HG02852 (cell line): ENCODE measurements at regions not wholly inside any gene's neighbourhood (a gene's known extent, or its start where the extent isn't known, plus 50 kb on each side); places are given as distances from the start of the nearest gene placed in this dataset.

ENCODE experiments used
- ATAC-seq: cut with Tn5 transposase; IDR thresholded peaks from one replicate; pipeline ENCODE4 v1.9.1; 2021; ENCODE audit warnings: mild to moderate bottlenecking, moderate library complexity; ENCODE audit not compliant: unreplicated experiment

DNA sequence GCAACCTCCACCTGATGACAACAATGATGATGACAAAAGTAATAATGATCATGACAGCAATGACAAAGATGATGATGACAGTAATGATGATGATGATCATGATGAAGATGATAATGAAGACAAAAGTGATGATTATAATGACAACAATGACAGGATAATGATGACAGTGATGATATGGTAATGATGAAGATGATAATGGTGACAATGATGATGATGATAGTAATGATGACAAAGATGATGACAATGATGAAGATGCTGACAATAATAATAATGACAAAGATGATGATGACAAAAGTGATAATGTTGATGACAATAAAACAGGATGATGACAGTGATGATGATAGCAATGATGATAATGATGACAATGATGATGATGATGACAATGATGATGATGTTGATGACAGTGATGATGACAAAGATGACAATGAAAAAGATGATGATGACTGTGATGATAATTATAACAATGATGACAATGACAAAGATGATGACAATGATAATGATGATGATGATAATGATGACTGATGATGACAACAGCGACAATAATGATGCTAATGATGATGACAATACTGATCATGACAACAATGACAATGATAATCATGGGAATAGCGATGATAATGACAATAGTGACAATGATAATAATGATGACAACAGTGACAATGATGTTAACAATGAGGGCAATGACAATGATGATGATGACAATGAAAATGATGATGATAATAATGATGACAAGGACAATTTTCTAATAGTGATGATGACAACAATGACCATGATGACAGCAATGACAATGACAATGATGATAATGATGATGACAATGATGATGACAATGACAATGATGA, 1106.5 kb upstream of the AUTS2 start:
- no peak for ATAC-seq

DNA sequence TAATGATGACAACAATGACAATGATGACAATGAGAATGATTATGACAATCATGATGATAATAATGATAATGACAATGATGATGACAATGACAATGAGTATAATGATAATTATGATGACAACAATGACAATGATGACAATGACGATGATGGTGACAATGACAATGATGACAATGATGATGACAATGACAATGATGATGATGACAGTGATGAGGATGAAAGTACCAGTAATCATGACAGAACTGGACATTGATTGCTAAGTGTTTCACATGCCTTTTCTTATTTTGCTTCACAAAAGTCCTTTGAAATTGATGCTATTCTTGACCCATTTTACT, 1106.0 kb upstream of the AUTS2 start:
- ATAC-seq = no peak

DNA sequence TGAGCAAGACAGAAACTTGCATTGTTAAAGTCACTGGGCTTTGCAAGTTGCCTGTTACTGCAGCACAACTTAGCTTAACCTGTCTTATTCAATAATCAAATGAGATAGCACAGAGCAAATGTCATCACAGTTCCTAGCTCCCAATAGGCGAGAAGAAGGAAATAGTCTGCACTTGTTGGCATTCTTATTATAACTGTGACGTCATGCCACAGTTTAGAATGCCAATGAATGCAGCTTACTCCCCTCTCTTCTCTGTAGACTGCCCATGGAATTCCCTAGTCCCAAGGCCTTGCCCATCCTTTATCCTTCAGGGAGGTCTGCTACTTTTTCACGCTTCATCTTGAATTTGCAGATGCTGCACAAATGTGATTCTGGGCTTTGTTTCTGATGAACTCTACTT, 1094.9 kb upstream of the AUTS2 start:
- ATAC-seq = no peak

GRCh38 chr7:68504716-68505115, 1093.6 kb upstream of the AUTS2 start:
- no peak for ATAC-seq

DNA sequence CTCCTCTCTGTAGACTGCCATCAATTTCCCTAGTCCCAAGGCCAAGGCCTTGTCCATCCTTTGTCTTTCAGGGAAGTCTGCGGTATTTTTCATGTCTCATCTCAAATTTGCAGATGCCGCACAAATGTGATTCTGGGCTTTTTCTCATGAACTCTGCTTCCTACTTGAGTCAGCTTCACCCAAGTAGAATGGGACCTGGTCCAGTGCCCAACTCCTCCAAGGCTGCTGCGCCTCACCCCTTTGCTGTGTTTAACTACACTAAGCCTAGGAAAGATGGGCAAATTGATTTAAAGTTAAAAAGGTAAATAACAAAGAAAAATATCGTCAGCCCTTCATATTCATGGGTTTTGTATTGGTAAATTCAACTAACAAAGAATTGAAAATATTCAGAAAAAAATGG, 1092.6 kb upstream of the AUTS2 start:
- ATAC-seq = no peak

GRCh38 chr7:68507668-68508067, 1090.6 kb upstream of the AUTS2 start:
- no peak for ATAC-seq

GRCh38 chr7:68509054-68509453, 1089.2 kb upstream of the AUTS2 start:
- ATAC-seq = no peak

GRCh38 chr7:68509603-68510002, 1088.7 kb upstream of the AUTS2 start:
- ATAC-seq = no peak

DNA sequence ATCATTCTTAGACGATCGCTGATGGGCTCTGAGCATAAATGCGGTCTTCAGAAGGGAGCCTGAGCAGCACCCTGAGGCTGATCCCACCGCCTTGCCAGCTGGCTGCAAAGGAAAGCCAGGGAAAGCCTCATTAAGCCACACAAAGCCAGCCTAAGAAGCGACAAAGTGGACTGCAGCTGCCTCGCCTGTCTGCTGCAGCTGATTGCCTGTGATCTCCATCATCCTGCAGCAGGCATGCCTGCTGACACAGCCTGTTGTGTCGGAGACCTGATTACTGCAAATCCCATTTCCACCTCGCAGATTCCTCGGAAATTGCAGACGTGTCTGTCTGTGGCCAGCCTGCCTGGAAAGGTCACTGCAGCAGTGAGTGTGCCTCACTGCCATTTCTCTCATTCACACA, 1087.0 kb upstream of the AUTS2 start:
- ATAC-seq = no peak

DNA sequence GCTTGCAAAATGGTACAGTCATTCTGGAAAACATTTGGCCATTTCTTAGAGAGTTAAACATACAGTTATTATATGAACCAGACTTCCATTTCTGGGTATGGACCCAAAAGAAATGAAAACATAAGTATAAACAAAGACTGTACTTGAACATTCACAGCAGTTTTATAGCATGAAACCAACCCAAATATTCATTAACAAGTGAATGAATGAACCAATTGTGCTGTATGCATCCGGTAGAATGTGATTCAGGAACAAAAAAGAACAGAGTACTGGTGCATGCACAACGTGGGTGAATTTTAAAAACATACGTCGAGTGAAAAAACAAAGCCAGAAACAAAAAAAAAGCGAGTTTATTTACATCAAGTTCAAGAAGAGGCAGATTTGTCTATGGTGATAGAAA, 1085.8 kb upstream of the AUTS2 start:
- ATAC-seq = no peak

DNA sequence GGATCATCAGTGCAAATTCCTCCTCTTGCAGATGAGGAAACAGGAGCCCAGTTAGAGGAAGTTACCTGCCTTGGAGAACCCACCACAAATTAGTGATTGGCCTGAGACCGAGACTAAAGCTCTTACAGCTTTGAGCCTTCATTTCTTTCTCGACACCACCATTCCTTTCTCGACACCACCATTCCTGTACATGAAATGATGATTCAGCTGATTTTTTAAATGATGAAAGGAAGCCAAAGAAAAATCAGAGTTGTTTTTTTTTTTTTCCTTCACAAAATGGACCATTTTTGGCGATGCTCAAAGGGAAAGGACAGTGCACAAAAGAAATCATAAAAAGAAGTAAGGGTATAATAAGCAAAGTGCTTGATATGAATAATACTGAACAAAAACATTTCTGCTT, 1080.2 kb upstream of the AUTS2 start:
- no peak for ATAC-seq

GRCh38 chr7:68524126-68524525, 1074.1 kb upstream of the AUTS2 start:
- no peak for ATAC-seq

GRCh38 chr7:68529221-68529620, 1069.1 kb upstream of the AUTS2 start:
- no peak for ATAC-seq

DNA sequence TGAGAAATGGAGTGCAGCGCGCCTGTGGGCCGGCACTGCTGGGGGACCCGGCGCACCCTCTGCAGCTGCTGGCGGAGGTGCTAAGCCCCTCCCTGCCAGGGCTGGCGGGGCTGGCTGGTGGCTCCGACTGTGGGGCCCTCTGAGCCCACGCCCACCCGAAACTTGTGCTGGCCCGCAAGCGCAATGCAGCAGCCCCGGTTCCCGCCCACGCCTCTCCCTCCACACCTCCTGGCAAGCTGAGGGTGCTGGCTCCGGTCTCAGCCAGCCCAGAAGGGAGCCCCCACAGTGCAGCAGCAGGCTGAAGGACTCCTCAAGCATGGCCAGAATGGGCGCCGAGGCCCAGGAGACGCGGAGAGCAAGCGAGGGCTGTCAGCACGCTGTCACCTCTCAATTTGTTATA, 1063.0 kb upstream of the AUTS2 start:
- no peak for ATAC-seq

DNA sequence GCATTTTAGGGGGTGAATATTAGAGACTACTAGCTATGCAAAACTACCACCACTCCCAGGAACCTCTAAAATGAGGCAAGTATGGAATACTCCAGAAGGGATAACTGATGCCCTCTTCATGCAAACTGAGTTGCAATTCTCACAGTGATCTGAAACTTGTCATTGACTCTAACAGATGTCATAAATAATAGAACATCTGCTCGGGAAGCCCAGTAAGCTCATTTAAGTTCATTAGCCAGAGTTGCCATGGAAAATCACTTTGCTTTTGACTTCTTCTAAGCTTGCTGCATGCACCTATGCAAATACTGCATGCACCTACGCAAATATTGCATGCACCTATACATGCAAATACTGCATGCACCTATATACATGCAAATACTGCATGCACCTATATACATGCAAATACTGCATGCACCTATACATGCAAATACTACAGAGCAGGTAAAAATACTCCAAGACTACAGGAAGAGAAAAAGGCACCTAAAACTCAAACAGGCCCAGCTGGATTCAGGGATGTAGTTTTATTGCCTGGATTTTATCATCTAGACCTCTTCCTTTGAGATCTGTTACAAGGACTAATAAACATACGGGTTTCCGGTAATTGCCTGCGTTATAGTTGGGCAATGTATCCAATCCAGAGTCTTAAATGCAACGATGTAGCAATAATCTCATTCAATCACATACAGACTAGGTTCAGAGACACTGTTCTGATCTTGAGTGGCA, 1061.1 kb upstream of the AUTS2 start:
- ATAC-seq = no peak

GRCh38 chr7:68537774-68538071, 1060.6 kb upstream of the AUTS2 start:
- no peak for ATAC-seq

- ATAC-seq = no peak
Measured at GRCh38 chr7:68542831-68543230, 1055.4 kb upstream of the AUTS2 start.

DNA sequence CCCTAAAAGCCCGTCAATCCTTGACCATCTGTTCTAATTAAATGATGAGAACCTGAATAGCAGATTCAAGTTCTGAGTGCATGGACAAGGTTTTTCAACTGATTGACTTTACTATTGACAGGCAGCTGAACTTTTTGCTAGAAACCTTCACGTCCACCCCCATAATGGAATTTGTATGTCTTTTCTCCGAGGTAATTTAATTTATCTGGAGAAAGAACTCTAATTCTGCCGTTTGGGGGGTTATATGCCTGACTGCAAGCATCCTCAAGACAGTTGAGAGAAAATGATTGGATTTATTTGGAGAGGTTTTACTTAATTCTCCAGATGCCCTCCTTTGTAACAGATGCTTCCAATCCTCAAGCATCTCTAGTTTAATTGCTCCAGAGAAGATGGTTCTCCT, 1053.4 kb upstream of the AUTS2 start:
- ATAC-seq = no peak

DNA sequence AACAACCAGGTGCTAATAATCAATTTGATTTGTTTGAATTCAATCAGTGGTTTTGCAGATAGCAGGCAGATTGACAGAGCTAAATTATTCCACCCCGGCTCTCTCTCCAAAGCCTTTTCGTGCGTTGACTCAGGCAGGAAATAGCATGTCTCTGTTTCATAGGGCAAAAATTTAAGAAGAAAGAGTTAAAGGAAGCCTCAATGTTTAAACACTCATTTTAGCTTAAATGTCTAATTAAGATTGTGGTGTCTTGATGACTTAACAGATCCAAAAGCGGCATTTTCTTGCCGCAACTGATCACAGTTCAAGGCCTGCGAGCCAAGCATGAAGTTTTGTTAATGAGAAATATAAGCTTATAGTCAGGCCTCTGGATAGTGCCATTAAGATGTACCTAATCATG, 1051.1 kb upstream of the AUTS2 start:
- ATAC-seq = no peak

DNA sequence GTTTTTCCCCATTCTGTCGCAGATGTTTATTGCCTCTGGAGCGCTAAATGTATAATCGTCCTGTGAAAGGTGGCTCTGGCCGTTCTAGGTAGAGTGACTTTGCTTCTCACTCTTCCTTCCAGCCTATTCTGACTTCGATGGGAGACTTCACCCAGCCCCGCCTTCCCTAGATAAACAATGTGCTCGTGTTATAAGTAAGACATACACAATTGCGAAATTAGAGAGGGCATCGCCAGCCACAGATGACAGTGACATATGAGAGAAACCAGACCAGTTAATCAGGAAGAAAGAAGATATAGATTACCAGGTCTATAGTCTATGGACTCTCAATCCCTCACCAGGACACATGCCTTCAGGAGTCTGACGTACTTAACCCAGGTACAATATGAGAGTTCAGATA, 1050.5 kb upstream of the AUTS2 start:
- ATAC-seq = no peak

DNA sequence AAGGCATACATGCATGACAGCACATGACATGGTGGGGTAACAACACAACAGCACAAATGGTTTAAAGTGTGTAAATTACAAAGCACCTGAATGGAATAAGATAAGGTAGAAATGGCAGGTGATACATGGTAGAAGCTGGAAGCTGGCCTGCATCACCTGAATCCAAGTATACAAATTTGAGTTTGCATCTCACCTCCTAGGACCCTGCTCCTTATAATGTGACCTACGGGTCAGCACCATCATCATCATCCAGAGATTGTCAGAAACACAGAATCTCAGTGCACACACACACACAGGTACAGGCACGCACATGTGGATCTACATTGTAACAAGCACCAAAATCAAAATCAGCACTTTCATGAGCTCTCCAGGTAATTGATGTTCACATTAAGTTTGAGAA, 1048.2 kb upstream of the AUTS2 start:
- ATAC-seq = no peak

DNA sequence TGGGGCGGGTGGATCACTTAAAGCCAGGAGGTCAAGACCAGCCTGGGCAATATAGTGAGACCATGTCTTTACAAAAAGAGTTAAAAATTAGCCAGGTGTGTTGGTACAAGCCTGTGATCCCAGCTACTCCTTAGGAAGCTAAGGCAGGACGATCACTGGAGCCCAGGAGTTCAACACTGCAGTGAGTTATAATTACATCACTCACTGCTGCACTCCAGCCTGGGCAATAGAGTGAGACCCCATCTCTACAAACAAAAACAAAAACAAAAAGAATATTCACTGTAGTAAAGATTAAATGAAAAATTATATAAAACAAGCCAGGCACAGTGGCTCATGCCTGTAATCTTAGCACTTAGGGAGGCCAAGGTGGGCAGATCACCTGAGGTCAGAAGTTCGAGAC, 1047.6 kb upstream of the AUTS2 start:
- ATAC-seq = no peak

DNA sequence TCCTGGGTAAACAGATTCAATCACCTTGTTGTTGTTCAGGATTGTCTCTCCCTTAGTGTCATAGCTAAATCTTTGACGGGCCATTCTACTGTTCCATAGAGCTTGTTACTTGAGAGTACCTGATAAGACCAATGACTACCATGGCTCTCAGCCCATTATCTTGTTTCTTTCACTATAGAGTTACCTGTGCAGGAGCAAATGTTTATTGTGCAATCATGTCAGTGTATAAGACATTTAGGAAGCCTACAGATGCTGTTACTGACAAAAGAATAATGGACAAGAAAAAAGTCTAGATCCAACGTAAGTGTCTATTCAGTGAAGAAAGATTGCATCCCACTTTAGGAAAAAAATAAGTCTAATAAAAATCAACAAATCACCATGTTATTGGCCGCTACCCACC, 1041.7 kb upstream of the AUTS2 start:
- ATAC-seq = no peak
